IMR-90 (cell line): ENCODE measurements at regions not wholly inside any gene's neighbourhood (a gene's known extent, or its start where the extent isn't known, plus 50 kb on each side); places are given as distances from the start of the nearest gene placed in this dataset.

Experiments used
- ATAC-seq: fragments of 200-7000 bp; cut with Tn5 transposase; 2 replicates; pipeline ENCODE4 v1.9.1; 2020; ENCODE audit warnings: low read depth, mild to moderate bottlenecking, moderate library complexity
- BruUV-seq: library from RNA; stranded (reverse); fragments of 400-500 nt; replicated peaks from 2 replicates; lab custom pipeline; 2021; lab: Mats Ljungman, UMichigan
- CTCF ChIA-PET: fragments of 300-600 bp; formaldehyde crosslinking; extraction: SDS; loops from one replicate; lab custom pipeline; 2021; ENCODE audit warnings: antibody characterized with exemption; lab: Yijun Ruan, JAX
- POLR2A ChIA-PET: fragments of 300-600 bp; sonication (Branson Sonifier 250); formaldehyde crosslinking; loops from one replicate; lab custom pipeline; 2022; ENCODE audit warnings: antibody characterized with exemption; ENCODE audit not compliant: unreplicated experiment; lab: Charles Lee
- DNase-seq: peaks from one replicate; pipeline ENCODE4 v3.0.0; 2013
- H2AFZ ChIP-seq: replicated peaks from 2 replicates; pipeline ENCODE3; 2013; ENCODE audit warnings: low read length, mild to moderate bottlenecking; ENCODE audit not compliant: poor library complexity
- H2AK5ac ChIP-seq: 2 replicates; pipeline ENCODE4 v1.6.1; 2013; ENCODE audit warnings: low read depth, low read length, inconsistent platforms
- H2AK9ac ChIP-seq: replicated peaks from 2 replicates; pipeline ENCODE3; 2013; ENCODE audit warnings: mild to moderate bottlenecking, low read depth, low read length, moderate library complexity; ENCODE audit not compliant: poor library complexity
- H2BK120ac ChIP-seq: 2 replicates; pipeline ENCODE4 v1.6.1; 2013; ENCODE audit warnings: low read depth, low read length, inconsistent platforms
- H2BK15ac ChIP-seq: 3 replicates; pipeline ENCODE4 v1.6.1; 2013; ENCODE audit warnings: low read depth, low read length, inconsistent platforms
- H2BK20ac ChIP-seq: 2 replicates; pipeline ENCODE4 v1.6.1; 2013; ENCODE audit warnings: low read depth, mild to moderate bottlenecking, inconsistent platforms, low read length, moderate library complexity
- H2BK5ac ChIP-seq: 2 replicates; pipeline ENCODE4 v1.6.1; 2013; ENCODE audit warnings: mild to moderate bottlenecking, low read depth, low read length, inconsistent platforms; ENCODE audit not compliant: poor library complexity, severe bottlenecking
- H3K14ac ChIP-seq: replicated peaks from 2 replicates; pipeline ENCODE4 v1.6.1; 2013; ENCODE audit warnings: low read depth, low read length, inconsistent platforms
- H3K18ac ChIP-seq: 2 replicates; pipeline ENCODE4 v1.6.1; 2013; ENCODE audit warnings: low read depth, low read length, control low read depth
- H3K23ac ChIP-seq: 2 replicates; pipeline ENCODE4 v1.6.1; 2013; ENCODE audit warnings: low read depth, low read length, inconsistent platforms
- H3K27ac ChIP-seq: 2 replicates; pipeline ENCODE4 v1.5.1; 2013; ENCODE audit warnings: mild to moderate bottlenecking, control low read depth, low read length; ENCODE audit not compliant: insufficient read depth
- H3K27me3 ChIP-seq: 2 replicates; pipeline ENCODE4 v1.6.1; 2013; ENCODE audit warnings: low read length; ENCODE audit not compliant: control insufficient read depth, insufficient read depth
- H3K36me3 ChIP-seq: 2 replicates; pipeline ENCODE4 v1.6.1; 2013; ENCODE audit warnings: low read length, mixed read lengths; ENCODE audit not compliant: control insufficient read depth, insufficient read depth
- H3K4ac ChIP-seq: 2 replicates; pipeline ENCODE4 v1.6.1; 2013; ENCODE audit warnings: low read depth, low read length, inconsistent platforms
- H3K4me1 ChIP-seq: 2 replicates; pipeline ENCODE4 v1.6.1; 2013; ENCODE audit warnings: low read length, mixed read lengths; ENCODE audit not compliant: control insufficient read depth, insufficient read depth
- H3K4me2 ChIP-seq: 2 replicates; pipeline ENCODE4 v1.6.1; 2013; ENCODE audit warnings: low read depth, mild to moderate bottlenecking, control low read depth, low read length, moderate library complexity
- H3K4me3 ChIP-seq: 2 replicates; pipeline ENCODE4 v1.5.1; 2013; ENCODE audit warnings: low read depth, mild to moderate bottlenecking, control low read depth, low read length, moderate library complexity; ENCODE audit not compliant: insufficient read depth
- H3K56ac ChIP-seq: 2 replicates; pipeline ENCODE4 v1.6.1; 2013; ENCODE audit warnings: low read length, inconsistent platforms; ENCODE audit not compliant: insufficient read depth; ENCODE audit errors: extremely low read depth
- H3K79me1 ChIP-seq, 2 experiments: 2 replicates each; pipeline ENCODE4 v1.6.1; 2013; ENCODE audit warnings: low read length in 2 of 2, inconsistent platforms in 1 of 2, low read depth in 1 of 2
- H3K9ac ChIP-seq: 2 replicates; pipeline ENCODE4 v1.6.1; 2013; ENCODE audit warnings: low read depth, low read length, control low read depth
- H3K9me1 ChIP-seq: 2 replicates; pipeline ENCODE4 v1.6.1; 2013; ENCODE audit warnings: low read length, inconsistent platforms; ENCODE audit not compliant: insufficient read depth
- H3K9me3 ChIP-seq: 2 replicates; pipeline ENCODE4 v1.6.1; 2013; ENCODE audit warnings: low read length; ENCODE audit not compliant: control insufficient read depth, insufficient read depth
- H4K20me1 ChIP-seq: 2 replicates; pipeline ENCODE4 v1.6.1; 2013; ENCODE audit warnings: low read length, inconsistent platforms; ENCODE audit not compliant: insufficient read depth
- H4K5ac ChIP-seq: 2 replicates; pipeline ENCODE4 v1.6.1; 2013; ENCODE audit warnings: mild to moderate bottlenecking, low read depth, low read length, control low read depth
- H4K8ac ChIP-seq, 2 experiments: 2 replicates each; pipeline ENCODE4 v1.6.1; 2013; ENCODE audit warnings: low read depth in 2 of 2, low read length in 2 of 2, control low read depth in 1 of 2, inconsistent platforms in 1 of 2
- H4K91ac ChIP-seq: 2 replicates; pipeline ENCODE4 v1.6.1; 2013; ENCODE audit warnings: low read depth, low read length, inconsistent platforms; ENCODE audit not compliant: insufficient read depth
- BHLHE40 ChIP-seq: fragments of 150-350 bp; IDR thresholded peaks from 2 replicates; pipeline ENCODE4 v1.6.1; 2016; ENCODE audit warnings: mild to moderate bottlenecking, low read depth, low read length
- CEBPB ChIP-seq: IDR thresholded peaks from 2 replicates; pipeline ENCODE4 v1.6.1; 2012; ENCODE audit warnings: low read depth, low read length, improper control_type of control experiment
- CHD1 ChIP-seq: IDR thresholded peaks from 2 replicates; pipeline ENCODE4 v1.6.1; 2012; ENCODE audit warnings: low read depth, low read length, improper control_type of control experiment
- CTCF ChIP-seq: conservative IDR thresholded peaks from 2 replicates; pipeline ENCODE4 v1.5.1; 2012; ENCODE audit warnings: mild to moderate bottlenecking, low read depth, low read length, improper control_type of control experiment
- FOS ChIP-seq: fragments of 150-350 bp; IDR thresholded peaks from 2 replicates; pipeline ENCODE4 v1.6.1; 2016; ENCODE audit warnings: low read depth, low read length
- MAFK ChIP-seq: IDR thresholded peaks from 2 replicates; pipeline ENCODE4 v1.6.1; 2012; ENCODE audit warnings: low read depth, low read length, improper control_type of control experiment
- MAZ ChIP-seq: IDR thresholded peaks from 2 replicates; pipeline ENCODE4 v1.6.1; 2012; ENCODE audit warnings: low read depth, mild to moderate bottlenecking, low read length, improper control_type of control experiment, moderate library complexity, borderline replicate concordance
- MXI1 ChIP-seq: IDR thresholded peaks from 2 replicates; pipeline ENCODE4 v1.6.1; 2012; ENCODE audit warnings: low read depth, mild to moderate bottlenecking, low read length, moderate library complexity, borderline replicate concordance
- NFE2L2 ChIP-seq: fragments of 150-350 bp; IDR thresholded peaks from 2 replicates; pipeline ENCODE4 v1.6.1; 2016; ENCODE audit warnings: low read depth, mild to moderate bottlenecking, low read length
- POLR2A ChIP-seq: IDR thresholded peaks from 2 replicates; pipeline ENCODE4 v1.6.1; 2012; ENCODE audit warnings: mild to moderate bottlenecking, low read depth, low read length
- RAD21 ChIP-seq: IDR thresholded peaks from 2 replicates; pipeline ENCODE4 v1.6.1; 2012; ENCODE audit warnings: low read length, improper control_type of control experiment
- RCOR1 ChIP-seq: IDR thresholded peaks from 2 replicates; pipeline ENCODE4 v1.6.1; 2012; ENCODE audit warnings: mild to moderate bottlenecking, low read length, improper control_type of control experiment; ENCODE audit not compliant: insufficient replicate concordance
- RFX5 ChIP-seq: IDR thresholded peaks from 2 replicates; pipeline ENCODE4 v1.8.0; 2012; ENCODE audit warnings: low read depth, mild to moderate bottlenecking, low read length, moderate library complexity
- SMC3 ChIP-seq: fragments of 150-350 bp; IDR thresholded peaks from 2 replicates; pipeline ENCODE4 v1.6.1; 2016; ENCODE audit warnings: low read depth, mild to moderate bottlenecking, antibody characterized with exemption, low read length, moderate library complexity
- USF2 ChIP-seq: fragments of 150-350 bp; IDR thresholded peaks from 2 replicates; pipeline ENCODE4 v1.6.1; 2017; ENCODE audit warnings: mild to moderate bottlenecking, antibody characterized with exemption, low read length, low read depth
- WGBS, 2 experiments: methylation state at CpG; one replicate each; pipeline versions ENCODE4 v1.1.5 to v1.1.7; 2013; ENCODE audit warnings: missing lambda C conversion rate in 2 of 2; ENCODE audit not compliant: insufficient read length in 1 of 2; ENCODE audit errors: extremely low coverage in 2 of 2; 5-methylcytosine and 5-hydroxymethylcytosine counted together
- dilution Hi-C: fragments of 300-500 bp; cut with HindIII; formaldehyde crosslinking; loops from one replicate; pipeline ENCODE4 v1.14.3; 2018; ENCODE audit warnings: low sequenced_read_pairs; ENCODE audit not compliant: unreplicated experiment
- in situ Hi-C: fragments of 300-500 bp; cut with MboI; formaldehyde crosslinking; loops from 3 replicates; pipeline ENCODE4 v1.14.3; 2019; ENCODE audit warnings: low sequenced_read_pairs, inconsistent platforms, mixed read lengths
- intact Hi-C: fragments of 100-400 bp; cut with micrococcal nuclease; formaldehyde crosslinking; loops from 2 replicates; pipeline ENCODE4 v1.10.0; 2022
- TF ChIP-seq, protein P1 (sequence below): fragments of 150-350 bp; IDR thresholded peaks from 2 replicates; pipeline ENCODE4 v1.6.1; 2016; ENCODE audit warnings: low read depth, mild to moderate bottlenecking, low read length, moderate library complexity, borderline replicate concordance

GRCh38 chr4:30617836-30618235, 102.3 kb upstream of the PCDH7 start:
- in situ Hi-C loops: no loop called here
- POLR2A ChIA-PET: no interaction called here

More at GRCh38 chr4:30617836-30618235, 102.3 kb upstream of the PCDH7 start:
- Histone ChIP-seq H4K20me1 (no peaks in the 10 kb centered on the region), H3K9ac (no peak overlapping the region), H4K5ac (no peak overlapping the region), H2AK5ac (no peak overlapping the region), H2AK9ac (no peak overlapping the region), H3K9me1 (no peaks in the 10 kb centered on the region), H2BK120ac (no peak overlapping the region), H3K27me3 (no peaks in the 10 kb centered on the region), H3K56ac (no peak overlapping the region), H4K8ac (no peak overlapping the region), H3K27ac (no peak overlapping the region), H3K9me3 (no peaks in the 10 kb centered on the region), H3K4me3 (no peak overlapping the region), H2BK15ac (no peak overlapping the region), H3K4ac (no peak overlapping the region), H3K4me1 (no peaks in the 10 kb centered on the region), H3K14ac (no peak overlapping the region), H3K18ac (no peak overlapping the region), H4K91ac (no peak overlapping the region), H3K36me3 (no peaks in the 10 kb centered on the region), H3K23ac (no peak overlapping the region), H3K4me2 (no peak overlapping the region), H2BK20ac (no peak overlapping the region), H2BK5ac (no peak overlapping the region), H2AFZ (no peak overlapping the region), H3K79me1 (no peaks in the 10 kb centered on the region)
- dilution Hi-C loops (no loop called here), intact Hi-C loops (no loop called here)
- no peak for DNase-seq
- no CpG with 5 or more reads among the region's 2 CpGs for WGBS, 2 experiments
- no peak for TF ChIP-seq RAD21
- TF ChIP-seq BHLHE40: no peak
- TF ChIP-seq CHD1: no peak
- no peak for TF ChIP-seq MAZ
- TF ChIP-seq USF2: no peak
- no peak for TF ChIP-seq CTCF
- TF ChIP-seq RCOR1: no peak
- TF ChIP-seq NFE2L2: no peak
- no peak for TF ChIP-seq POLR2A
- TF ChIP-seq, protein P1, sequence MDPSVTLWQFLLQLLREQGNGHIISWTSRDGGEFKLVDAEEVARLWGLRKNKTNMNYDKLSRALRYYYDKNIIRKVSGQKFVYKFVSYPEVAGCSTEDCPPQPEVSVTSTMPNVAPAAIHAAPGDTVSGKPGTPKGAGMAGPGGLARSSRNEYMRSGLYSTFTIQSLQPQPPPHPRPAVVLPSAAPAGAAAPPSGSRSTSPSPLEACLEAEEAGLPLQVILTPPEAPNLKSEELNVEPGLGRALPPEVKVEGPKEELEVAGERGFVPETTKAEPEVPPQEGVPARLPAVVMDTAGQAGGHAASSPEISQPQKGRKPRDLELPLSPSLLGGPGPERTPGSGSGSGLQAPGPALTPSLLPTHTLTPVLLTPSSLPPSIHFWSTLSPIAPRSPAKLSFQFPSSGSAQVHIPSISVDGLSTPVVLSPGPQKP: no peak
- TF ChIP-seq FOS: no peak
- TF ChIP-seq RFX5: no peak
- no peak for TF ChIP-seq MAFK
- no peak for TF ChIP-seq SMC3
- no peak for TF ChIP-seq MXI1
- TF ChIP-seq CEBPB: no peak
- no peak for ATAC-seq
- no TSS peak for BruUV-seq
- CTCF ChIA-PET: no interaction called here
